GM12864 (cell line): ENCODE measurements at regions not wholly inside any gene's neighbourhood (a gene's known extent, or its start where the extent isn't known, plus 50 kb on each side); places are given as distances from the start of the nearest gene placed in this dataset.
"Not testable (repeated sequence)": the region's sequence is repeated elsewhere in the genome, so short reads cannot be mapped to it uniquely, and the experiment has no call there.

ENCODE experiments used
- DNase-seq: peaks from one replicate; pipeline ENCODE4 v3.0.0-alpha.2; 2011; ENCODE audit warnings: low read depth
- H3K4me3 ChIP-seq: 2 replicates; pipeline ENCODE4 v1.5.1; 2011; ENCODE audit warnings: mild to moderate bottlenecking, low read depth, low read length, control low read depth
- TF ChIP-seq, protein P1 (sequence below): IDR thresholded peaks from 2 replicates; pipeline ENCODE4 v1.5.1; 2011; ENCODE audit warnings: low read depth, mild to moderate bottlenecking, moderate library complexity, low read length, control low read depth, inconsistent platforms; ENCODE audit errors: missing control alignments

DNA sequence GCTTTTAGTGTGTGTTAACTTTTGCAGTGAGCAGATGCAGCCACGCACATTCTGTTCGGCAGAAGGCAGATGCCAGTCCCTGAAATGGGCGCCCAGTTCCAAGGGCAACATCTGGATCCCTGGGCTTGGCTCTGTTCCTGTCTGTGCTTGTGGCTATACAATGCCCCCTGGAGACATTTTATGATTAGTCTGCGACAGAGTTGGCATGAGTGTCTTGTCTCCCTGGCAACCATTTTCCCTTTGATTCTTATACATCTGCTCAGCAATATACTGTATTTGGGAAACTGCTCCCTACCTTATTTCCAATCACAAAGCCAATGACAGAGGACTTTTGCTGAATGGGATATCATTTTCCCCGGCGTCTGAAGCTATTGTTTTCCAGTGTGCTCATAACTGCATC lies 1629.5 kb upstream of the GOT2 start:
- TF ChIP-seq, protein P1, sequence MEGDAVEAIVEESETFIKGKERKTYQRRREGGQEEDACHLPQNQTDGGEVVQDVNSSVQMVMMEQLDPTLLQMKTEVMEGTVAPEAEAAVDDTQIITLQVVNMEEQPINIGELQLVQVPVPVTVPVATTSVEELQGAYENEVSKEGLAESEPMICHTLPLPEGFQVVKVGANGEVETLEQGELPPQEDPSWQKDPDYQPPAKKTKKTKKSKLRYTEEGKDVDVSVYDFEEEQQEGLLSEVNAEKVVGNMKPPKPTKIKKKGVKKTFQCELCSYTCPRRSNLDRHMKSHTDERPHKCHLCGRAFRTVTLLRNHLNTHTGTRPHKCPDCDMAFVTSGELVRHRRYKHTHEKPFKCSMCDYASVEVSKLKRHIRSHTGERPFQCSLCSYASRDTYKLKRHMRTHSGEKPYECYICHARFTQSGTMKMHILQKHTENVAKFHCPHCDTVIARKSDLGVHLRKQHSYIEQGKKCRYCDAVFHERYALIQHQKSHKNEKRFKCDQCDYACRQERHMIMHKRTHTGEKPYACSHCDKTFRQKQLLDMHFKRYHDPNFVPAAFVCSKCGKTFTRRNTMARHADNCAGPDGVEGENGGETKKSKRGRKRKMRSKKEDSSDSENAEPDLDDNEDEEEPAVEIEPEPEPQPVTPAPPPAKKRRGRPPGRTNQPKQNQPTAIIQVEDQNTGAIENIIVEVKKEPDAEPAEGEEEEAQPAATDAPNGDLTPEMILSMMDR: no peak
- no peak for DNase-seq

DNA sequence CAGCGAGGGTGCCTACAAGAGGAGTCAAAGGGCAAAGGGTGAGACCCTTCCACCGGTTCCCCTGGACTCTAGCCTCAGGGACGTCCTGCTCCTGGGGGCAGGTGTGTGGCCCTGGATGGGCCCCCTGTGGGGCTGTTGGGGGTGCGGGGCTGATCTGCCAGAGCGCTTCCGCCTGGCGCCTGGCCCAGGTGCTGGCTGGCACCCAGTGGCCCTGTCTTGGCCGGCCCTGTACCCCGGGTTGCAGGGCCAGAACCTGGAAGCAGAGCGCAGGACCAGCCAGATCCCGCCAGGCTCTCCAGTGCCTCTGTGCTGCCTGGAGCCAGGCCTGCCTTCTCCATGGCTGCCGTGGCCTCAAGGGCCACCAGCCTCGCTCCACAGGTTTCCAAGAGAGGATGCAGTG lies 1625.8 kb upstream of the GOT2 start:
- not testable (repeated sequence) for DNase-seq, H3K4me3 ChIP-seq

More for the DNA sequence above, 1629.5 kb upstream of the GOT2 start:
- no peak overlapping the region for H3K4me3 ChIP-seq

DNA sequence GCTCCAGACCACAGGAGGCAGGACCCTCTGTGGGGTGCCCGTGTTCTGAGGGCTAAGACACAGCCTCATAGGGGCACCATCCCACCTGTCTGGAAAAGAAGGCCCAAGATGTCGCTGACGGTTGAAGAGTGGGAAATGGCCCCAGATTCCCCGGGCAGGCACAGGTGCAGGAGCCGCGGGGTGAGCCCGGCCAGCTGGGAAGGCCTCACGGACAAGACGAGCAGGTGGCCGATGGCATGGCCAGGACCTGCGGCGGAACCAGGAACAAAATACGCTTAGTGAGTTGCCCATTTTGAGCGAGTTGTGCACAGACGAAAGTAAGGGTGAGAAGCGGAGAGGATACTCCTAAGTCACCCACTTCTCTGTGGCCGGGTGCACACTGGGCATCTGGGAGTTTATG lies 1625.3 kb upstream of the GOT2 start:
- not testable (repeated sequence) for H3K4me3 ChIP-seq, DNase-seq

DNA sequence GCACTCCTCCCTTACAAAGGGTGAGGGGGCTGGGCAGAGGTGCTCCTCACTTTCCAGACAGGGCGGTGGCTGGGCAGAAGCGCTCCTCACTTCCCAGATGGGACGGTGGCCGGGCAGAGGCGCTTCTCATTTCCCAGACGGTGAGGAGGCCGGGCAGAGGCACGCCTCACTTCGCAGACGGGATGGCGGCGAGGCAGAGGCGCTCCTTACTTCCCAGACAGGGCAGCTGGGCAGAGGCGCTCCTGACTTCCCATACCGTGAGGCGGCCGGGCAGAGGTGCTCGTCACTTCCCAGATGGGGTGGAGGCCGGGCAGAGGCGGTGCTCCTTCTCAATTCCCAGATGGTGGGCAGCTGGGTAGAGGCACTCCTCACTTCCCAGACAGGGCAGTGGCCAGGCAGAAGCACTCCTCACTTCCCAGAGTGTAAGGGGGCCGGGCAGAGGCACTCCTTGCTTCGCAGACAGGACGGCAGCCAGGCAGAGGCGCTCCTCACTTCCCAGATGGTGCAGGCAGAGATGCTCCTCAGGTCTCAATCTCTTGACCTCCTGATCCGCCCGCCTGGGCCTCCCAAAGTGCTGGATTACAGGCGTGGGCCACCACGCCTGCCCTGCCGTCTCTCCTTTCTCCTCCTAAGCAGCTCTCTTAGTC lies 1623.9 kb upstream of the GOT2 start:
- not testable (repeated sequence) for DNase-seq, H3K4me3 ChIP-seq

DNA sequence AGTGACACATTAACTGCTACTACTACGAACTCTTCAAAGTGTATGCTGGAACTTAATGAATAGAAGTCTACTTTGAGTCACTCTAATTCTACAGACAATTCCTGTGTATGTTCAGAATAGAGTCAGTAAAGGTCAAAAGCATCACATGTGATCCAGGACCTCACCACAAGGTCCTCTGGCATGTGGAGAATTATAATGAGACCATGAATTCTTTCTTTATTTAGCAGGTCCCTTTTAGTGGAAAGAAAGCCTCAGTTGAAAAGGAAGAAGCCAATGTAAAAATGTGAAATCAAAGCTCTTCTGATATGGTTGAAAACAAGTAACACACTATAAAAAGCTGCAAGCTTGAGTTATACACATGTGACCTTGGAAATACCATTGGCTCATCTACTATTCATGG lies 1612.1 kb upstream of the GOT2 start:
- TF ChIP-seq, protein P1: no peak
- H3K4me3 ChIP-seq: no peak overlapping the region
- no peak for DNase-seq

DNA sequence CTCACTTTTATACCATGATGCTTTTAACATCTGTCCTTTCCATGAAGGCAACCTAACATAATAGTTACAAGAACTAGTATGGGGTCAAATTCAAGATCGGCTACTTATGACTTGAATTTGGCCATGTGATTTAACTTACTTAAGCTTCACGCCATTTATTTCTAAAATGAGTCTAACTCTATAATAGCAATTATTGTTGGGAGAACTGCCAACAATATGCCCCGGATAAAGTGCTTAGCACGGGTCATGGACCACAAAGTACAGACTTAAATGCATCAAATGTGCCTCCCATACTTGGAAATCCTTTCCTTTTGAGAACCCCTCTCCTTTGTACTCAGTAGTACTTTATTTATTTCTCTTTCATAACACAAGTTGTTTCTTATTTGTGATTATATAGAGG lies 1603.6 kb upstream of the GOT2 start:
- TF ChIP-seq, protein P1: no peak
- DNase-seq: no peak

DNA sequence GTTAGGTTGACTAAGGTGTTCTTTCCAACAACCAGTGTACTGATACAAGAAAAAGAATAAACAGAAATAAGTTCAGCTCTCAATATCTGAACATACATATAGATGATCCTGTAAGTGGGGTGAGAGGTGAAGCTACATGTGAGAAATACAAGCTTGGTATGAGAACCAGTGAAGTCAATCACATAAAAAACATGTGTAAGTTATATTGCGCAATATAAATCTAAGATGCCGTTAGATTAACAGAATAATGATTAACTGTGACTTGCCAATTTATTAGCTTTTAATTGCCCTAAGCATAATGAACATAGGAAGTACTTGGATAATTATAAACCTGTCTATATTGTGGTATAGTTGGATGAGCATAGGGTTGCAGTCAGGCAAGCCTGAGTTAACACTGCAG lies 1597.1 kb upstream of the GOT2 start:
- TF ChIP-seq, protein P1: no peak
- DNase-seq: no peak
- H3K4me3 ChIP-seq: no peak overlapping the region

More for the DNA sequence above, 1603.6 kb upstream of the GOT2 start:
- no peak overlapping the region for H3K4me3 ChIP-seq

DNA sequence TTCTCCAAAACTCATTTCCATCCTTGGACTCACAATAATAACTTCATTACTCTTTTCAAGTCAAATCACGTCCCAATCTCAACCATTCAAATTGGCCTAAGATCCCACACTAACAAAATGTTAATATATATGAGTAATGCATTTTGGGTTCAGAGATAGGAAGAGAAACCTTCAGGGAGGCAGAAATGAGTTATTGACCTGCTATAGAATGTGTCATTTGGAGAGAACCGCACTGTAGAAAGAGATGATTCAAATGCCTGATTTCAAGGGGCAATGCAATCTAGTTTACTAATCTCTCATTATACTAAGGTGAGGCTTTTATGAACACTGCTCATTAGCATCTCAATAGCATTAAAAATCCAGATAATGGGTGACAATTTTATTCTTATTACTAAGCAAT lies 1595.0 kb upstream of the GOT2 start:
- DNase-seq: no peak
- TF ChIP-seq, protein P1: no peak
- H3K4me3 ChIP-seq: no peak overlapping the region

DNA sequence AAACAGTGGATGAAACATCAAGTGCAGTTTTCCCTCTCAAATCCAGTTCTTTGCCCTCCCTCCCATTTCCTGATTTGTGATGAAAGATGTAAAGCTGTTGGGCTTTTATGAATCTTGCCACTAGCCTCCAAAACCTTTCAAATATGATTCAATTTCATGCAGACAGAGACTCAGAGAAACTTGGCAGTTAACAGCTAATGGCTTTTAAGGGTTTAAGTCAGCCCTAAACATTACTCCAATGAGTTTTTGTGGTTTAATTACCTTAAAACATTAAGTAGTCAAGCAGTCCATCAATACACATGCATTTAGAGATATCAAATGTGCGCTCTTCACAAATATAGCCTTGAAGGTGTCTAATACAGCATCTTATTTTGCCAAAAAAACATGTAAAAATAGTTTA lies 1594.0 kb upstream of the GOT2 start:
- no peak overlapping the region for H3K4me3 ChIP-seq
- TF ChIP-seq, protein P1: no peak
- no peak for DNase-seq
